ENCODE measurements at regions not wholly inside any gene's neighbourhood (a gene's known extent, or its start where the extent isn't known, plus 50 kb on each side); places are given as distances from the start of the nearest gene placed in this dataset.

DNA sequence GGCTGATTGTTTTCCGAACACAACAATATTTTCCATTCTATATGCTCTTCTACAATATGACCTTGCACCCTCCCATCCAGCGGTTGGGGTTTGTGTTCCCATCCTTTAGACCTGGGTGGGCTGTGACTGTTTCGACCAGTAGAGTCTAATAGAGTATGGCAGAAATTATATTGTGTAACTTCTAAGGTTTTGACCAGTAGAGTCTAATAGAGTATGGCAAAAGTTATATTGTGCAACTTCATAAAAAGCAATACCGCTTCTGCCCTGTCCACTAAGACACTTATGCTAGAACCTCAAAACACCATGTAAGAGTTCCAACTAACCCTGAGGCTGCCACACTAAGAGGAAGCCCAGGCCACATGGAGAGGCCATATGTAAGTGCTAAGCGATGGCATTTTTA lies 719.7 kb upstream of the TBX3 start:
- Histone ChIP-seq H3K79me2 (ENCODE audit: insufficient read depth, low read length) (no peaks in the 10 kb centered on the region), H3K9me2 (ENCODE audit: insufficient read depth) (no peaks in the 10 kb centered on the region), H3K27me3 (ENCODE audit: insufficient read depth, low read length) (no peaks in the 10 kb centered on the region), H3K4me3 (replicated peaks in 1 of 2; ENCODE audit: low read depth in 1 of 2, low read length in 2 of 2) (no peak overlapping the region), H4K20me1 (ENCODE audit: insufficient read depth) (no peaks in the 10 kb centered on the region), H3K4me1 (ENCODE audit: control insufficient read depth in 1 of 2, insufficient read depth in 2 of 2, low read length in 2 of 2) (0 out of 4 replicates have a peak, but pooled peaks cover 0 to 4% of the 10 kb centered on the region in 2 experiments), H3K4me2 (ENCODE audit: low read length) (no peak overlapping the region), H3K36me3 (ENCODE audit: control insufficient read depth in 1 of 2, insufficient read depth in 2 of 2, low read length in 2 of 2) (no peaks in the 10 kb centered on the region), H3K9me3 (ENCODE audit: control insufficient read depth in 1 of 2, insufficient read depth in 1 of 2, low read depth in 1 of 2, low read length in 2 of 2) (no peaks in the 10 kb centered on the region), H3K9ac (ENCODE audit: low read length) (no peak overlapping the region), H3K27ac (ENCODE audit: low read depth, low read length) (no peak overlapping the region), H2AFZ (ENCODE audit: low read depth, low read length, poor library complexity, severe bottlenecking) (no peak overlapping the region)
- CTCF ChIA-PET, result no interaction called here
- ATAC-seq (no peak), DNase-seq (ENCODE audit: low read depth, low spot score) (no peak)
- RAD21 ChIA-PET (ENCODE audit: low non-redundant PET in 1 of 2, low total read pairs in 2 of 2, uncharacterized antibody in 2 of 2, unreplicated experiment in 2 of 2), result no interaction called here
- intact Hi-C loops (cut with micrococcal nuclease), result no loop called here
- no TSS peak for BruUV-seq (replicated peaks)
- TF ChIP-seq ZBTB33 (IDR thresholded peaks at IDR 0.05; ENCODE audit: extremely low read depth, insufficient replicate concordance, low read length) (no peak), FOSL1 (IDR thresholded peaks at IDR 0.05; ENCODE audit: low read depth) (no peak)
- POLR2A ChIA-PET, result no interaction called here

GRCh38 chr12:115403253-115403652 lies 719.3 kb upstream of the TBX3 start:
- no TSS peak for BruUV-seq (replicated peaks)
- Histone ChIP-seq H3K79me2 (ENCODE audit: insufficient read depth, low read length) (no peaks in the 10 kb centered on the region), H3K4me2 (ENCODE audit: low read length) (no peak overlapping the region), H3K9me2 (ENCODE audit: insufficient read depth) (no peaks in the 10 kb centered on the region), H3K4me1 (ENCODE audit: control insufficient read depth in 1 of 2, insufficient read depth in 2 of 2, low read length in 2 of 2) (0 out of 4 replicates have a peak, but pooled peaks cover 0 to 4% of the 10 kb centered on the region in 2 experiments), H3K9ac (ENCODE audit: low read length) (no peak overlapping the region), H3K9me3 (ENCODE audit: control insufficient read depth in 1 of 2, insufficient read depth in 1 of 2, low read depth in 1 of 2, low read length in 2 of 2) (no peaks in the 10 kb centered on the region), H3K27me3 (ENCODE audit: insufficient read depth, low read length) (no peaks in the 10 kb centered on the region), H3K36me3 (ENCODE audit: control insufficient read depth in 1 of 2, insufficient read depth in 2 of 2, low read length in 2 of 2) (no peaks in the 10 kb centered on the region), H3K27ac (ENCODE audit: low read depth, low read length) (no peak overlapping the region), H4K20me1 (ENCODE audit: insufficient read depth) (no peaks in the 10 kb centered on the region), H3K4me3 (replicated peaks in 1 of 2; ENCODE audit: low read depth in 1 of 2, low read length in 2 of 2) (no peak overlapping the region), H2AFZ (ENCODE audit: low read depth, low read length, poor library complexity, severe bottlenecking) (no peak overlapping the region)
- ChIA-PET POLR2A (no interaction called here), RAD21 (ENCODE audit: low non-redundant PET in 1 of 2, low total read pairs in 2 of 2, uncharacterized antibody in 2 of 2, unreplicated experiment in 2 of 2) (no interaction called here), CTCF (no interaction called here)
- intact Hi-C loops (cut with micrococcal nuclease), result no loop called here
- DNase-seq (ENCODE audit: low read depth, low spot score) (no peak), ATAC-seq (no peak)
- TF ChIP-seq CBX3 (IDR thresholded peaks at IDR 0.05; ENCODE audit: low read depth), result no peak
- no peak for TF ChIP-seq ZBTB33 (IDR thresholded peaks at IDR 0.05; ENCODE audit: extremely low read depth, insufficient replicate concordance, low read length)
- TF ChIP-seq JUND (IDR thresholded peaks at IDR 0.05), result no peak
- no peak for TF ChIP-seq CTCF (IDR thresholded peaks at IDR 0.05 in 2 of 3, conservative IDR thresholded peaks at IDR 0.05 in 1 of 3; ENCODE audit: borderline replicate concordance in 1 of 3, insufficient read depth in 1 of 3, low read depth in 2 of 3, low read length in 2 of 3)
- no peak for TF ChIP-seq CEBPB (IDR thresholded peaks at IDR 0.05; ENCODE audit: low read depth)
- no peak for TF ChIP-seq SIN3A (IDR thresholded peaks at IDR 0.05; ENCODE audit: low read depth)
- no peak for TF ChIP-seq ELF1 (IDR thresholded peaks at IDR 0.05; ENCODE audit: borderline replicate concordance, low read depth)
- no peak for TF ChIP-seq EZH2phosphoT487 (IDR thresholded peaks at IDR 0.05; ENCODE audit: borderline replicate concordance)
- TF ChIP-seq, protein P1, sequence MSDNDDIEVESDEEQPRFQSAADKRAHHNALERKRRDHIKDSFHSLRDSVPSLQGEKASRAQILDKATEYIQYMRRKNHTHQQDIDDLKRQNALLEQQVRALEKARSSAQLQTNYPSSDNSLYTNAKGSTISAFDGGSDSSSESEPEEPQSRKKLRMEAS (IDR thresholded peaks at IDR 0.05), result no peak
- no peak for TF ChIP-seq SP1 (IDR thresholded peaks at IDR 0.05; ENCODE audit: low read depth)
- no peak for TF ChIP-seq YY1 (IDR thresholded peaks at IDR 0.05; ENCODE audit: extremely low read depth, insufficient replicate concordance, low read depth, low read length)
- no peak for TF ChIP-seq RAD21 (IDR thresholded peaks at IDR 0.05; ENCODE audit: low read depth)
- no peak for TF ChIP-seq EZH2 (IDR thresholded peaks at IDR 0.05)
- TF ChIP-seq TCF7L2 (IDR thresholded peaks at IDR 0.05; ENCODE audit: borderline replicate concordance, extremely low read depth, insufficient read depth, insufficient read length), result no peak
- no peak for TF ChIP-seq FOSL1 (IDR thresholded peaks at IDR 0.05; ENCODE audit: low read depth)

Measured in HCT116 (cell line).